Calu3 (cell line): ENCODE measurements at regions not wholly inside any gene's neighbourhood (a gene's known extent, or its start where the extent isn't known, plus 50 kb on each side); places are given as distances from the start of the nearest gene placed in this dataset.

Source experiments
- BruUV-seq: library from RNA; stranded (reverse); fragments of 400-500 nt; replicated peaks from 2 replicates; lab custom pipeline; 2021; lab: Mats Ljungman, UMichigan
- CTCF ChIA-PET: fragments of 300-600 bp; sonication (Branson Sonifier 250); formaldehyde crosslinking; loops from one replicate; lab custom pipeline; 2022; ENCODE audit warnings: antibody characterized with exemption; lab: Charles Lee
- DNase-seq: peaks from one replicate; pipeline ENCODE4 v3.0.0; 2022
- H3K27ac Mint-ChIP-seq: one replicate; pipeline ENCODE4 v1.8.0; 2022; ENCODE audit warnings: mixed read lengths; ENCODE audit not compliant: unreplicated experiment
- H3K27me3 Mint-ChIP-seq: one replicate; pipeline ENCODE4 v1.8.0; 2022; ENCODE audit warnings: mixed read lengths; ENCODE audit not compliant: unreplicated experiment
- H3K36me3 Mint-ChIP-seq: one replicate; pipeline ENCODE4 v1.8.0; 2022; ENCODE audit warnings: mild to moderate bottlenecking, moderate library complexity, mixed read lengths; ENCODE audit not compliant: insufficient read depth, unreplicated experiment
- H3K4me1 Mint-ChIP-seq: one replicate; pipeline ENCODE4 v1.8.0; 2022; ENCODE audit warnings: mild to moderate bottlenecking, low read depth, mixed read lengths; ENCODE audit not compliant: unreplicated experiment
- H3K4me3 Mint-ChIP-seq: one replicate; pipeline ENCODE4 v1.8.0; 2022; ENCODE audit warnings: mild to moderate bottlenecking, low read depth, moderate library complexity, mixed read lengths; ENCODE audit not compliant: unreplicated experiment
- H3K9me3 Mint-ChIP-seq: one replicate; pipeline ENCODE4 v1.8.0; 2022; ENCODE audit warnings: low read depth, mixed read lengths; ENCODE audit not compliant: unreplicated experiment
- CTCF ChIP-seq: fragments of 200-600 bp; IDR thresholded peaks from one replicate; pipeline ENCODE4 v1.8.0; 2022; ENCODE audit warnings: antibody characterized with exemption; ENCODE audit not compliant: unreplicated experiment
- intact Hi-C: fragments of 100-400 bp; cut with micrococcal nuclease; formaldehyde crosslinking; loops from one replicate; pipeline ENCODE4 v1.10.0; 2022; ENCODE audit not compliant: unreplicated experiment

- H3K4me3 Mint-ChIP-seq, result no peak overlapping the region
- intact Hi-C loops, result no loop called here
- no peak overlapping the region for H3K27ac Mint-ChIP-seq
- H3K9me3 Mint-ChIP-seq, result no peaks in the 10 kb centered on the region
- H3K36me3 Mint-ChIP-seq, result no peaks in the 10 kb centered on the region
- TF ChIP-seq CTCF, result no peak
- H3K27me3 Mint-ChIP-seq, result no peaks in the 10 kb centered on the region
- no peaks in the 10 kb centered on the region for H3K4me1 Mint-ChIP-seq
- no TSS peak for BruUV-seq
- CTCF ChIA-PET, result no interaction called here
- no peak for DNase-seq
These were observed 603.4 kb downstream of the MMUT start for GRCh38 chr6:48859562-48860123.

- intact Hi-C loops, result no loop called here
- no TSS peak for BruUV-seq
- peaks cover 9% of the 10 kb centered on the region for H3K9me3 Mint-ChIP-seq
These were observed 617.8 kb downstream of the MMUT start for GRCh38 chr6:48845219-48845618.

GRCh38 chr6:48844696-48845095 lies 618.4 kb downstream of the MMUT start:
- Mint-ChIP-seq H3K9me3 (peaks cover 9% of the 10 kb centered on the region), H3K4me1 (peaks cover 8% of the 10 kb centered on the region), H3K4me3 (no peak overlapping the region), H3K36me3 (no peaks in the 10 kb centered on the region), H3K27ac (no peak overlapping the region), H3K27me3 (no peaks in the 10 kb centered on the region)
- TF ChIP-seq CTCF, result no peak
- CTCF ChIA-PET, result no interaction called here
- intact Hi-C loops, result no loop called here
- no TSS peak for BruUV-seq
- no peak for DNase-seq

More at GRCh38 chr6:48845219-48845618, 617.8 kb downstream of the MMUT start:
- Mint-ChIP-seq H3K27ac (no peak overlapping the region), H3K27me3 (no peaks in the 10 kb centered on the region), H3K4me3 (no peak overlapping the region), H3K4me1 (peaks cover 8% of the 10 kb centered on the region), H3K36me3 (no peaks in the 10 kb centered on the region)
- no peak for TF ChIP-seq CTCF
- CTCF ChIA-PET, result no interaction called here
- DNase-seq, result no peak

GRCh38 chr6:48840896-48841295 lies 622.2 kb downstream of the MMUT start:
- Mint-ChIP-seq H3K36me3 (no peaks in the 10 kb centered on the region), H3K4me1 (peaks cover 14% of the 10 kb centered on the region), H3K27me3 (no peaks in the 10 kb centered on the region), H3K4me3 (no peak overlapping the region), H3K27ac (no peak overlapping the region), H3K9me3 (peaks cover 9% of the 10 kb centered on the region)
- no peak for TF ChIP-seq CTCF
- intact Hi-C loops, result no loop called here
- CTCF ChIA-PET, result no interaction called here
- DNase-seq, result no peak
- BruUV-seq, result no TSS peak
